ENCODE measurements at regions not wholly inside any gene's neighbourhood (a gene's known extent, or its start where the extent isn't known, plus 50 kb on each side); places are given as distances from the start of the nearest gene placed in this dataset.
"Not testable (repeated sequence)": the region's sequence is repeated elsewhere in the genome, so short reads cannot be mapped to it uniquely, and the experiment has no call there.

DNA sequence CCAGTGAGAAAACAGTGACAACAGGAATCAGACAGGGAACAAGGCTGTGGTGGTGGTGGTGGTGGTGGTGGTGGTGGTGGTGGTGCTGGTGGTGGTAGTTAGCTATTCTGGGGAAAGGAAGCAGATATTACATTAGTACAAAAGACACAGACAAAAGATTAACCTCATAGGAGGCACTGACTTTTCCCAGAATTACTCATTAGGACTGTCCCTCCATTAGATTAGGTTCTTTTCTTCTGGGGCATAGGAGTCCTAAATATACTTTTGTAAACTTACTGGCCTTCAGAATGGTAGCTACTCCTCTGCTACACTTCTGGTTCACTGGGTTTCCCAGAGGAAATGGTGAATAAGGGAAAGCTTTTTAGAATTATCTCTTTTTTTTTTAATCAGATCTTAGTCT lies 156.6 kb upstream of the SEMA3D start:
- TF ChIP-seq, protein P1, sequence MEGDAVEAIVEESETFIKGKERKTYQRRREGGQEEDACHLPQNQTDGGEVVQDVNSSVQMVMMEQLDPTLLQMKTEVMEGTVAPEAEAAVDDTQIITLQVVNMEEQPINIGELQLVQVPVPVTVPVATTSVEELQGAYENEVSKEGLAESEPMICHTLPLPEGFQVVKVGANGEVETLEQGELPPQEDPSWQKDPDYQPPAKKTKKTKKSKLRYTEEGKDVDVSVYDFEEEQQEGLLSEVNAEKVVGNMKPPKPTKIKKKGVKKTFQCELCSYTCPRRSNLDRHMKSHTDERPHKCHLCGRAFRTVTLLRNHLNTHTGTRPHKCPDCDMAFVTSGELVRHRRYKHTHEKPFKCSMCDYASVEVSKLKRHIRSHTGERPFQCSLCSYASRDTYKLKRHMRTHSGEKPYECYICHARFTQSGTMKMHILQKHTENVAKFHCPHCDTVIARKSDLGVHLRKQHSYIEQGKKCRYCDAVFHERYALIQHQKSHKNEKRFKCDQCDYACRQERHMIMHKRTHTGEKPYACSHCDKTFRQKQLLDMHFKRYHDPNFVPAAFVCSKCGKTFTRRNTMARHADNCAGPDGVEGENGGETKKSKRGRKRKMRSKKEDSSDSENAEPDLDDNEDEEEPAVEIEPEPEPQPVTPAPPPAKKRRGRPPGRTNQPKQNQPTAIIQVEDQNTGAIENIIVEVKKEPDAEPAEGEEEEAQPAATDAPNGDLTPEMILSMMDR (IDR thresholded peaks at IDR 0.05): no peak
- DNase-seq (ENCODE audit: low spot score in 2 of 2): no peak
- H3K4me3 ChIP-seq (ENCODE audit: low read depth, poor library complexity, severe bottlenecking): no peak overlapping the region
- intact Hi-C loops (cut with DNase I; ENCODE audit: low total_unique reads): no loop called here

DNA sequence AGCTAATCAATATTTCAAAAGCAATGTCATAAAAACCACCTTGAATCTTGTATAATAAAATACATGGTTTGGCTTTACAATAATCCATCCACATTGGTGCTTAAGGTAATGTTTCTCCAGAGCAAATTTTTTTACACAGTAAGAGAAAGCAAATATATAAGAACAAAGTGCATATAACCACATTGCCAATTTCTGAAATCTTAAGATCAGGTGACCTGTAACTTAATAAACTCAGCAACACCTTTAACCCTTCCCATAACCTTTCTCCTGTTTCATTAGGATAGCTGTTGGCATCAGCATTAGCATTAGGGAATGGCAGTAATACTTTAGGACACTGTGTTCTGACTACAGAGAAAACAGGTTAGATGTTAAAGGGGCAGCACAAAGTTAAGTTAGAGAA lies 155.9 kb upstream of the SEMA3D start:
- DNase-seq (ENCODE audit: low spot score in 2 of 2): no peak
- intact Hi-C loops (cut with DNase I; ENCODE audit: low total_unique reads): no loop called here
- H3K4me3 ChIP-seq (ENCODE audit: low read depth, poor library complexity, severe bottlenecking): no peak overlapping the region
- TF ChIP-seq, protein P1 (IDR thresholded peaks at IDR 0.05): no peak
- no peak for TF ChIP-seq POLR2A (IDR thresholded peaks at IDR 0.05)

DNA sequence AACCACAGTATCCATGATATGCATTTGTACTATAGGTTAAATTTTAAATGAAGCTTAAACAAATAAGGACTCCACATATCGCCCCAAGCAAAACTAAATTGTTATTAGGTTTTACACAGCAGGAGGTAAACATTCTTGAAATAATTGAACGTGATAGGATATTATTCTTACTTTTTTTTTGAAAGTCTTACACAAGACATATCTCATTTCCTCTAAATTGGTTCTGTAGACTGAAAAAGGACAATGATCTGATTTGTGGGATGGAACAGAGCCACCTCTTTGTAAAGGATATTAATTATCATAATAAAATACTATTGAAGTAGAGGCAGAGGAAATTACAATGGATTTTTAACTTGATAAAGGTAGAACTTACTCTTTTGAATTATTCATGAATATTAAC lies 155.1 kb upstream of the SEMA3D start:
- TF ChIP-seq, protein P1 (IDR thresholded peaks at IDR 0.05): no peak
- 63 to 66% methylated on average over 2 of the region's 2 CpGs for WGBS, 2 donors
- no peak for DNase-seq (ENCODE audit: low spot score in 2 of 2)
- H3K4me3 ChIP-seq (ENCODE audit: low read depth, poor library complexity, severe bottlenecking): no peak overlapping the region
- intact Hi-C loops (cut with DNase I; ENCODE audit: low total_unique reads): no loop called here

DNA sequence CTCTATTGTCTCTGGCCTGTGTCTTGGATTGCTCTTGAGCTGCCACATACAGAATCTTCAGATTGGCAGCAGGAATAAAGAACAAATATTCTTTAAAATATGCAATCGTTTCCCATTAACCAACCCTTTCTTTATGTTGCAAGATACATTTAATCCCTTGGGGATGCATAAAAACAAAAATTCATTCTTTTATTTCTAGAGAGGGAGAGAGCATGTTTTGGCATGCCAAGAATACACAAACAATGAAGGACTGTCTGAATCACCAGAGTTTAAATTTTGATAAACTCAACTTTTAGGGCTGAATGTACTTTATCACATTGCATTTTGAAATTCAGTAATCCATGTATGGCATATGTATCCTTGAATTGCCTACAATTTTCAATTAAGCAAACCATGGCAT lies 154.3 kb upstream of the SEMA3D start:
- WGBS, 2 donors: 45 to 54% methylated on average over 1 of the region's 1 CpG
- H3K4me3 ChIP-seq (ENCODE audit: low read depth, poor library complexity, severe bottlenecking): no peak overlapping the region
- TF ChIP-seq, protein P1 (IDR thresholded peaks at IDR 0.05): no peak
- TF ChIP-seq POLR2A (IDR thresholded peaks at IDR 0.05): no peak
- intact Hi-C loops (cut with DNase I; ENCODE audit: low total_unique reads): no loop called here
- no peak for DNase-seq (ENCODE audit: low spot score in 2 of 2)

DNA sequence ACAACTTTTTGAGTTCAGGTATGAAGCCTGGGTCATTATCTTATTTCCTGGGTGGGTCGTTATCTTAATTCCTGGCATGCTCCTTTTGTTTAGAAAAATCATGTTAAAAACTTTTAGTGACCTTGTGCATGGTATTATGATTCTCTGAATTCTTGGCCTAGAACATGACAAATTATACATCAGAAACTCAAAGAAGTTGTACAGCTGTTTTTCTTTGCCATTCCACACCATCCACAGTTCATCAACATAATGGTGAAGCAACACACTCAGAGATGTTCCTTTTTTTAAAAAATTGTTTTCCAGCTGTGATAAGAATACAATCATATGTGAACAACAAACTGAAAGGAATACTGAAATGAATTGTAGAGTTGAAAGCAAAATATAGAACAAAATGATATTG lies 149.2 kb upstream of the SEMA3D start:
- intact Hi-C loops (cut with DNase I; ENCODE audit: low total_unique reads): no loop called here
- H3K4me3 ChIP-seq (ENCODE audit: low read depth, poor library complexity, severe bottlenecking): no peak overlapping the region
- no peak for DNase-seq (ENCODE audit: low spot score in 2 of 2)
- TF ChIP-seq, protein P1 (IDR thresholded peaks at IDR 0.05): no peak
- no peak for TF ChIP-seq POLR2A (IDR thresholded peaks at IDR 0.05)
- 86 to 94% methylated on average over 1 of the region's 1 CpG for WGBS, 2 donors

DNA sequence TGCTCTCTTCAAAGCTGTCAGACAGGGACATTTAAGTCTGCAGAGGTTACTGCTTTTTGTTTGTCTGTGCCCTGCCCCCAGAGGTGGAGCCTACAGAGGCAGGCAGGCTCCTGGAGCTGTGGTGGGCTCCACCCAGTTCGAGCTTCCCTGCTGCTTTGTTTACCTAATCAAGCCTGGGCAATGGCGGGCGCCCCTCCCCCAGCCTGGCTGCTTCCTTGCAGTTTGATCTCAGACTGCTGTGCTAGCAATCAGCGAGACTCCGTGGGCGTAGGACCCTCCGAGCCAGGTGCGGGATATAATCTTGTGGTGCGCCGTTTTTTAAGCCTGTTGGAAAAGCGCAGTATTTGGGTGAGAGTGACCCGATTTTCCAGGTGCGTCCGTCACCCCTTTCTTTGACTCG lies 148.3 kb upstream of the SEMA3D start:
- DNase-seq (ENCODE audit: low spot score in 2 of 2); H3K4me3 ChIP-seq (ENCODE audit: low read depth, poor library complexity, severe bottlenecking); intact Hi-C loops (cut with DNase I; ENCODE audit: low total_unique reads): not testable (repeated sequence)
- WGBS, 2 donors: 86 to 91% methylated on average over 15 of the region's 15 CpGs

All from lower leg skin (tissue), 4 donors.